A549 (cell line): ENCODE measurements at regions not wholly inside any gene's neighbourhood (a gene's known extent, or its start where the extent isn't known, plus 50 kb on each side); places are given as distances from the start of the nearest gene placed in this dataset.

Experiments
- ATAC-seq, 2 experiments: fragments of 200-7000 bp in 1 of 2; fragments of >200 bp in 1 of 2; cut with Nextera tagmentation in 1 of 2; cut with Tn5 transposase in 1 of 2; 3 replicates each; pipeline versions ENCODE4 v1.8.0 to v1.9.1; 2018 to 2020; ENCODE audit warnings: mild to moderate bottlenecking in 1 of 2, moderate library complexity in 1 of 2
- CTCF ChIA-PET: fragments of 300-600 bp; sonication (Branson Sonifier 250); formaldehyde crosslinking; extraction: SDS; loops from one replicate; lab custom pipeline; 2021; ENCODE audit warnings: antibody characterized with exemption, inconsistent platforms; lab: Yijun Ruan, JAX
- POLR2A ChIA-PET: fragments of 350-600 bp; formaldehyde crosslinking; extraction: SDS; loops from one replicate; lab custom pipeline; 2021; ENCODE audit warnings: antibody characterized with exemption, inconsistent platforms; lab: Yijun Ruan, JAX
- DNase-seq, 2 experiments: peaks; one replicate each; pipeline versions ENCODE4 v3.0.0 to v3.0.0-alpha.2; 2011 to 2016; ENCODE audit warnings: low read depth in 1 of 2, low spot score in 1 of 2
- FAIRE-seq: peaks from 2 replicates; lab custom pipeline; 2011; peaks lifted over from hg19 to GRCh38; lab: Jason Lieb, UNC
- H3K27ac ChIP-seq, 2 experiments: fragments of >200 bp; sonication (Bioruptor Twin); formaldehyde crosslinking; 3 replicates each; pipeline ENCODE4 v1.5.1; 2016 to 2017
- H3K4me1 ChIP-seq: fragments of >200 bp; sonication (Bioruptor Twin); formaldehyde crosslinking; 3 replicates; pipeline ENCODE4 v1.6.1; 2016
- H3K4me2 ChIP-seq: fragments of >200 bp; sonication (Bioruptor Twin); formaldehyde crosslinking; 3 replicates; pipeline ENCODE4 v1.6.1; 2016
- H3K4me3 ChIP-seq: fragments of >200 bp; sonication (Bioruptor Twin); formaldehyde crosslinking; 3 replicates; pipeline ENCODE4 v1.5.1; 2016
- H3K9me3 ChIP-seq: fragments of >200 bp; sonication (Bioruptor Twin); formaldehyde crosslinking; 3 replicates; pipeline ENCODE4 v1.6.1; 2016
- CHD2 ChIP-seq: fragments of 150-350 bp; IDR thresholded peaks from 2 replicates; pipeline ENCODE4 v1.6.1; 2014; ENCODE audit warnings: low read length; ENCODE audit not compliant: partially characterized antibody
- CHD4 ChIP-seq: fragments of 200-600 bp; sonication (generic); IDR thresholded peaks from 2 replicates; pipeline ENCODE4 v1.6.1; 2016; ENCODE audit warnings: antibody characterized with exemption, mild to moderate bottlenecking, borderline replicate concordance
- EHF ChIP-seq: fragments of 250-450 bp; sonication (Bioruptor Pico); IDR thresholded peaks from 2 replicates; pipeline ENCODE4 v1.5.0; 2020; ENCODE audit warnings: mild to moderate bottlenecking
- FOSL2 ChIP-seq, 2 experiments: fragments of 450-650 bp in 1 of 2; fragments of >200 bp in 1 of 2; sonication (Bioruptor Twin) in 1 of 2; formaldehyde crosslinking; IDR thresholded peaks; 2 replicates each; pipeline versions ENCODE4 v1.5.0 to v1.6.1; 2016 to 2020; ENCODE audit warnings: mild to moderate bottlenecking in 1 of 2, moderate library complexity in 1 of 2
- HOXA7 ChIP-seq: fragments of 250-450 bp; sonication (Bioruptor Pico); IDR thresholded peaks from 2 replicates; pipeline ENCODE4 v1.5.0; 2020; ENCODE audit warnings: mild to moderate bottlenecking, moderate library complexity
- HOXB13 ChIP-seq: fragments of 250-450 bp; sonication (Bioruptor Pico); IDR thresholded peaks from 2 replicates; pipeline ENCODE4 v1.5.0; 2020; ENCODE audit warnings: low read depth, mild to moderate bottlenecking, moderate library complexity
- HOXB5 ChIP-seq: fragments of 250-450 bp; sonication (Bioruptor Pico); IDR thresholded peaks from 2 replicates; pipeline ENCODE4 v1.5.0; 2020; ENCODE audit warnings: mild to moderate bottlenecking, moderate library complexity
- KDM5A ChIP-seq: fragments of 200-600 bp; sonication (generic); IDR thresholded peaks from 2 replicates; pipeline ENCODE4 v1.6.1; 2016; ENCODE audit warnings: antibody characterized with exemption, mild to moderate bottlenecking
- MAFK ChIP-seq: fragments of 450-650 bp; IDR thresholded peaks from 2 replicates; pipeline ENCODE4 v1.6.1; 2014; ENCODE audit not compliant: partially characterized antibody
- MYC ChIP-seq: IDR thresholded peaks from 2 replicates; pipeline ENCODE4 v1.6.1; 2012; ENCODE audit warnings: mild to moderate bottlenecking, inconsistent platforms, low read length, improper control_type of control experiment, borderline replicate concordance
- NFE2L2 ChIP-seq: fragments of 150-350 bp; conservative IDR thresholded peaks from 2 replicates; pipeline ENCODE4 v1.6.1; 2014; ENCODE audit warnings: low read length
- NR3C1 ChIP-seq: fragments of >200 bp; sonication (Bioruptor Twin); formaldehyde crosslinking; IDR thresholded peaks from 3 replicates; pipeline ENCODE4 v1.6.1; 2017
- RNF2 ChIP-seq: fragments of 200-600 bp; sonication (generic); IDR thresholded peaks from 2 replicates; pipeline ENCODE4 v1.6.1; 2016; ENCODE audit warnings: low read depth, mild to moderate bottlenecking, antibody characterized with exemption, moderate library complexity, borderline replicate concordance
- SREBF2 ChIP-seq: fragments of 450-650 bp; IDR thresholded peaks from 2 replicates; pipeline ENCODE4 v1.6.1; 2014; ENCODE audit warnings: mild to moderate bottlenecking, moderate library complexity
- TFCP2L1 ChIP-seq: fragments of 250-450 bp; sonication (Bioruptor Pico); IDR thresholded peaks from 2 replicates; pipeline ENCODE4 v1.5.0; 2021; ENCODE audit warnings: mild to moderate bottlenecking
- TP53 ChIP-seq: fragments of 250-450 bp; sonication (Bioruptor Pico); IDR thresholded peaks from 2 replicates; pipeline ENCODE4 v1.5.0; 2021; ENCODE audit warnings: mild to moderate bottlenecking, moderate library complexity
- ZC3H11A ChIP-seq: fragments of 450-650 bp; IDR thresholded peaks from 2 replicates; pipeline ENCODE4 v1.6.1; 2014; ENCODE audit warnings: antibody characterized with exemption, mild to moderate bottlenecking
- ZFP36 ChIP-seq: fragments of 450-650 bp; IDR thresholded peaks from 2 replicates; pipeline ENCODE4 v1.6.1; 2014; ENCODE audit warnings: borderline replicate concordance; ENCODE audit not compliant: partially characterized antibody
- WGBS: methylation state at CpG from one replicate; pipeline ENCODE4 v1.1.6; 2017; ENCODE audit errors: missing lambda C conversion rate; 5-methylcytosine and 5-hydroxymethylcytosine counted together
- TF ChIP-seq, protein P1 (sequence below): fragments of >200 bp; sonication (Bioruptor Twin); formaldehyde crosslinking; IDR thresholded peaks from 3 replicates; pipeline ENCODE4 v1.5.1; 2016
- TF ChIP-seq, protein P2 (sequence below): fragments of 250-450 bp; sonication (Bioruptor Pico); IDR thresholded peaks from 2 replicates; pipeline ENCODE4 v1.5.0; 2020; ENCODE audit warnings: low read depth, mild to moderate bottlenecking, moderate library complexity
- TF ChIP-seq, protein P3 (sequence below): fragments of 150-350 bp; IDR thresholded peaks from 2 replicates; pipeline ENCODE4 v1.6.1; 2014; ENCODE audit warnings: low read depth, mild to moderate bottlenecking, low read length
- TF ChIP-seq, protein P4 (sequence below): IDR thresholded peaks from 2 replicates; pipeline ENCODE4 v1.6.1; 2012

DNA sequence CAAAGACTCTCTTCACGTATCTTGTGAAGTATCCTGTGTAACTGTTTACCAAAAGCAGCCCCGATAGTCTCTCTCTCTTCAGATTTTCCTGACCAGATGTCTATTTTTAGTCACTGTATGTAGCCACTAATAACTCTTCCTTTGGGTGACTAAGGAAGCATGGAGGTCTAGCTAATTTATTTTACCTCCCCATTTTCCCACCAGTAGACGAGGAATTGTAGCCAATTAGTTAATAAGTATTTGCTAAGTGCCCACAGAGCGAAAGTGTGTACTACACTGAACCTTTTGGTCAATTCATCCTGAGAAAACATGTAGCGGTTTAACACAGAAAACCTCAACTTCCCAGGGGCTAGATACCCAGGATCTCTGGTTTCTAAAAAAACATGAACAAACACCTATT is 180.6 kb downstream of the TBX18 start (continued):
- TF ChIP-seq, protein P1, sequence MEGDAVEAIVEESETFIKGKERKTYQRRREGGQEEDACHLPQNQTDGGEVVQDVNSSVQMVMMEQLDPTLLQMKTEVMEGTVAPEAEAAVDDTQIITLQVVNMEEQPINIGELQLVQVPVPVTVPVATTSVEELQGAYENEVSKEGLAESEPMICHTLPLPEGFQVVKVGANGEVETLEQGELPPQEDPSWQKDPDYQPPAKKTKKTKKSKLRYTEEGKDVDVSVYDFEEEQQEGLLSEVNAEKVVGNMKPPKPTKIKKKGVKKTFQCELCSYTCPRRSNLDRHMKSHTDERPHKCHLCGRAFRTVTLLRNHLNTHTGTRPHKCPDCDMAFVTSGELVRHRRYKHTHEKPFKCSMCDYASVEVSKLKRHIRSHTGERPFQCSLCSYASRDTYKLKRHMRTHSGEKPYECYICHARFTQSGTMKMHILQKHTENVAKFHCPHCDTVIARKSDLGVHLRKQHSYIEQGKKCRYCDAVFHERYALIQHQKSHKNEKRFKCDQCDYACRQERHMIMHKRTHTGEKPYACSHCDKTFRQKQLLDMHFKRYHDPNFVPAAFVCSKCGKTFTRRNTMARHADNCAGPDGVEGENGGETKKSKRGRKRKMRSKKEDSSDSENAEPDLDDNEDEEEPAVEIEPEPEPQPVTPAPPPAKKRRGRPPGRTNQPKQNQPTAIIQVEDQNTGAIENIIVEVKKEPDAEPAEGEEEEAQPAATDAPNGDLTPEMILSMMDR, result no peak
- no peak for TF ChIP-seq NFE2L2
- no peak for TF ChIP-seq FOSL2 (IDR thresholded peaks at IDR 0.05)
- TF ChIP-seq FOSL2 (CRISPR knock-in tag; IDR thresholded peaks at IDR 0.05), result no peak
- TF ChIP-seq, protein P2, sequence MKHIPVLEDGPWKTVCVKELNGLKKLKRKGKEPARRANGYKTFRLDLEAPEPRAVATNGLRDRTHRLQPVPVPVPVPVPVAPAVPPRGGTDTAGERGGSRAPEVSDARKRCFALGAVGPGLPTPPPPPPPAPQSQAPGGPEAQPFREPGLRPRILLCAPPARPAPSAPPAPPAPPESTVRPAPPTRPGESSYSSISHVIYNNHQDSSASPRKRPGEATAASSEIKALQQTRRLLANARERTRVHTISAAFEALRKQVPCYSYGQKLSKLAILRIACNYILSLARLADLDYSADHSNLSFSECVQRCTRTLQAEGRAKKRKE (CRISPR knock-in tag), result no peak
- TF ChIP-seq NR3C1, result no peak
- TF ChIP-seq, protein P3, sequence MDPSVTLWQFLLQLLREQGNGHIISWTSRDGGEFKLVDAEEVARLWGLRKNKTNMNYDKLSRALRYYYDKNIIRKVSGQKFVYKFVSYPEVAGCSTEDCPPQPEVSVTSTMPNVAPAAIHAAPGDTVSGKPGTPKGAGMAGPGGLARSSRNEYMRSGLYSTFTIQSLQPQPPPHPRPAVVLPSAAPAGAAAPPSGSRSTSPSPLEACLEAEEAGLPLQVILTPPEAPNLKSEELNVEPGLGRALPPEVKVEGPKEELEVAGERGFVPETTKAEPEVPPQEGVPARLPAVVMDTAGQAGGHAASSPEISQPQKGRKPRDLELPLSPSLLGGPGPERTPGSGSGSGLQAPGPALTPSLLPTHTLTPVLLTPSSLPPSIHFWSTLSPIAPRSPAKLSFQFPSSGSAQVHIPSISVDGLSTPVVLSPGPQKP, result no peak
- no peak for TF ChIP-seq SREBF2
- TF ChIP-seq, protein P4, sequence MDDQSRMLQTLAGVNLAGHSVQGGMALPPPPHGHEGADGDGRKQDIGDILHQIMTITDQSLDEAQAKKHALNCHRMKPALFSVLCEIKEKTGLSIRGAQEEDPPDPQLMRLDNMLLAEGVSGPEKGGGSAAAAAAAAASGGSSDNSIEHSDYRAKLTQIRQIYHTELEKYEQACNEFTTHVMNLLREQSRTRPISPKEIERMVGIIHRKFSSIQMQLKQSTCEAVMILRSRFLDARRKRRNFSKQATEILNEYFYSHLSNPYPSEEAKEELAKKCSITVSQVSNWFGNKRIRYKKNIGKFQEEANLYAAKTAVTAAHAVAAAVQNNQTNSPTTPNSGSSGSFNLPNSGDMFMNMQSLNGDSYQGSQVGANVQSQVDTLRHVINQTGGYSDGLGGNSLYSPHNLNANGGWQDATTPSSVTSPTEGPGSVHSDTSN, result no peak
- TF ChIP-seq TP53 (CRISPR knock-in tag), result no peak
- TF ChIP-seq, all 56 proteins: peak for 0

DNA sequence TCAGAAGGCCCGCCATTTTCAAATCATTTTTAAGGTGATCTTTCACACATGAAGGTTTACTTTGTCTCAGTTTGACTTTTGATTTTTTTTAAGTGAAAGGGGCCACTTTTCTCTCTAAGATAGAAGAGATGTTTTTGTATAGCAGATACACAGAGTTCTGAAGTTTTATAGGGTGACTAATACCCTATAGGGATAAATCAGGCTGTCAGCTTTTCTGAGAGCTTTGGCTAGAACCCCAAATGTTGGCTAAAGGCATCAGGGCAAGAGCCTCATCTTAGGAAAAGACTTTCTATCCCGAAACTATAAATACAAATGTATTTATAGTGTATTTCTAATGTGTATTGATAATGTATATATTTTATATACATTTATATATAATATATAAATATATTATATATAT is 181.4 kb downstream of the TBX18 start:
- FAIRE-seq, result no peak
- CTCF ChIA-PET, result no interaction called here

DNA sequence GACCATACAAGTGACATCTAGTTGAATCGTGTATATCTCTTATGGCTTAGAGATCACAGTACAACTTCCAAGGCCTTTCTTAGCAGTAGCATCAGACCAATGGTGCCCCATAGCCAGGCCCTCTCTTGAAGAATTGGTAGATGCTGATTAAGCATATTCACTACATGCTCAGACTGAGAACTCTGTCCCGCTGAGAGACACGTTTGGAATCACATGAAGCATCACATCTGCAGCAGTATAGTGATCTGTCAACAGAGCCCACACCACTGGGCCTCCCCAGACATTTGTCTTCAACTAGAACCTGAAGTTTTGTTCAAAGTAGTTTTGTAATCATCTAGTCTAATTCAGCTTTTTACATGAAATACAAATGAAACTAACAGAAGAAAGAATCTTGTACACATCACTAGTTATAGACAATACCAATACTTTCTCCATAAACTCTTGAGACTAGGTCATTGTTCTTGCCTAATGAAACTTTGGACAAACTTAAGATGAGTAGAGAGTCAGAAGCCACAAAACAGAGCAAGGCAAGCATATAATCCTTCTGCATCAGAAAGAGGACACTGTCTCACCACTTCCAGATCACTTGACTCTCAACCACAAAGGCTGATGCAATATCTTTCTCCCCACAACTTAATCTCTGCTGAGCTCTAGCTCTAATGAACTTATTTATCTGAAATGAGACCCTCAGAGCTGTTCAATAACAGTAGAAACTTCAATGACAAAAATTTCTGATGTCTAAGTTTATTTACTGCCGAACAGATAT is 182.7 kb downstream of the TBX18 start:
- no peak overlapping the region for H3K4me2 ChIP-seq
- no peak for ATAC-seq
- ChIA-PET CTCF (no interaction called here), POLR2A (no interaction called here)
- no peak overlapping the region for H3K27ac ChIP-seq
- TF ChIP-seq RNF2, result no peak
- no peak for TF ChIP-seq HOXB5 (CRISPR knock-in tag)
- peak; percentile 68 for TF ChIP-seq MAFK
- TF ChIP-seq TP53 (CRISPR knock-in tag), result no peak
- TF ChIP-seq NR3C1, result no peak
- no peaks in the 10 kb centered on the region for H3K4me1 ChIP-seq
- 73% methylated on average over 4 of the region's 4 CpGs for WGBS
- no peak for FAIRE-seq
- no peak for DNase-seq
- no peaks in the 10 kb centered on the region for H3K9me3 ChIP-seq
- no peak overlapping the region for H3K4me3 ChIP-seq

More for the DNA sequence above, 181.4 kb downstream of the TBX18 start:
- DNase-seq, result no peak
- no peak for TF ChIP-seq MYC
- no peak for TF ChIP-seq CHD2
- TF ChIP-seq TFCP2L1 (CRISPR knock-in tag), result no peak
- POLR2A ChIA-PET, result no interaction called here
- no peaks in the 10 kb centered on the region for H3K4me1 ChIP-seq
- WGBS, result 77% methylated on average over 2 of the region's 2 CpGs
- H3K27ac ChIP-seq, result no peak overlapping the region
- no peak overlapping the region for H3K4me2 ChIP-seq
- H3K9me3 ChIP-seq, result no peaks in the 10 kb centered on the region
- ATAC-seq, result no peak
- no peak overlapping the region for H3K4me3 ChIP-seq

DNA sequence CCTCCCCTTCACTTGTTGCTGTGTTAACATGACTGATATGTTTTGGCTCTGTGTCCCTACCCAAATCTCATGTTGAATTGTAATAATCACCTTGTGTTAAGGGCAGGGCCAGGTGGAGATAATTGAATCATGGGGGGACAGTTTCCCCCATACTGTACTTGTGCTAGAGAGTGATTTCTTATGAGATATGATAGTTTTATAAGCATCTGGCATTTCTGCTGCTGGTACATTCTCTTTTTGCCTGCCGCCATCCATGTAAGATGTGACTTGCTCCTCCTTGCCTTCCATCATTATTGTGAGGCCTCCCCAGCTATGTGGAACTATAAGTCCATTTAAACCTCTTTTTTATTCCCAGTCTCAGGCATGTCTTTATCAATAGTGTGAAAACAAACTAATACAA is 185.0 kb downstream of the TBX18 start:
- H3K27ac ChIP-seq, result no peak overlapping the region
- POLR2A ChIA-PET, result no interaction called here
- CTCF ChIA-PET, result interaction anchor here (1.4 kb wide), 1 partner anchor 11 kb away, joined by 4 read pairs; no protein-coding TSS in a partner anchor
- H3K4me3 ChIP-seq, result no peak overlapping the region
- no peak overlapping the region for H3K4me2 ChIP-seq
- FAIRE-seq (no peak), DNase-seq (no peak), ATAC-seq (no peak)
- no peaks in the 10 kb centered on the region for H3K9me3 ChIP-seq
- TF ChIP-seq CHD4 (no peak), NFE2L2 (no peak), ZC3H11A (no peak), HOXB13 (no peak), HOXA7 (CRISPR knock-in tag) (no peak), EHF (CRISPR knock-in tag) (no peak), ZFP36 (no peak), KDM5A (no peak)
- TF ChIP-seq, protein P2 (CRISPR knock-in tag), result no peak
- 0% methylated on average over 1 of the region's 1 CpG for WGBS
- no peaks in the 10 kb centered on the region for H3K4me1 ChIP-seq
